Bronchial epithelial cell (primary cell): ENCODE measurements at regions not wholly inside any gene's neighbourhood (a gene's known extent, or its start where the extent isn't known, plus 50 kb on each side); places are given as distances from the start of the nearest gene placed in this dataset.

Experiments used
- DNase-seq: peaks from one replicate; pipeline ENCODE4 v3.0.0-alpha.2; 2010; ENCODE audit warnings: low read depth
- FAIRE-seq: peaks from 2 replicates; lab custom pipeline; 2011; peaks lifted over from hg19 to GRCh38; lab: Jason Lieb, UNC
- H3K27me3 ChIP-seq: 2 replicates; pipeline ENCODE4 v1.5.1; 2011; ENCODE audit warnings: low read length; ENCODE audit not compliant: control insufficient read depth, insufficient read depth
- H3K36me3 ChIP-seq: 2 replicates; pipeline ENCODE4 v1.5.1; 2011; ENCODE audit warnings: low read length; ENCODE audit not compliant: control insufficient read depth, insufficient read depth
- H3K4me3 ChIP-seq: 2 replicates; pipeline ENCODE4 v1.5.1; 2011; ENCODE audit warnings: mild to moderate bottlenecking, low read depth, low read length, control low read depth
- TF ChIP-seq, protein P1 (sequence below): IDR thresholded peaks from 2 replicates; pipeline ENCODE4 v1.5.1; 2011; ENCODE audit warnings: mild to moderate bottlenecking, moderate library complexity, low read length, control low read depth, inconsistent platforms; ENCODE audit not compliant: insufficient read depth, severe bottlenecking

DNA sequence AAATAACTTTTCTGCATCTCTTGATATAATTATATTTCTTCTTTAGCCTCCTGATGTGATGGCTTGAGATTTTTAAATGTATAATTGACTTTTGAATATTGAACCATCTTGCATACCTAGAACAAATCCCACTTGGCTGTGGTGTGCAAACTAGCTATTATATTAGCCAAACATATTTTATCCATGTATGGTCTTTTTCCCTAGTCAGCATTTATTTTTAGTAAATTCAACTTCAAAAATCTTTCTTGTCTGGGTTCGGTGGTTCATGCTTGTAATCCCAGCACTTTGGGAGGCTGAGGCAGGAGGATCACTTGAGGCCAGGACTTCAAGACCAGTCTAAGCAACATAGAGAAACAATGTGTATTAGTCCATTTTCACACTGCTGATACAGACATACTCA, 386.6 kb upstream of the VWC2 start:
- Histone ChIP-seq H3K4me3 (no peak overlapping the region), H3K36me3 (no peaks in the 10 kb centered on the region), H3K27me3 (no peaks in the 10 kb centered on the region)
- TF ChIP-seq, protein P1, sequence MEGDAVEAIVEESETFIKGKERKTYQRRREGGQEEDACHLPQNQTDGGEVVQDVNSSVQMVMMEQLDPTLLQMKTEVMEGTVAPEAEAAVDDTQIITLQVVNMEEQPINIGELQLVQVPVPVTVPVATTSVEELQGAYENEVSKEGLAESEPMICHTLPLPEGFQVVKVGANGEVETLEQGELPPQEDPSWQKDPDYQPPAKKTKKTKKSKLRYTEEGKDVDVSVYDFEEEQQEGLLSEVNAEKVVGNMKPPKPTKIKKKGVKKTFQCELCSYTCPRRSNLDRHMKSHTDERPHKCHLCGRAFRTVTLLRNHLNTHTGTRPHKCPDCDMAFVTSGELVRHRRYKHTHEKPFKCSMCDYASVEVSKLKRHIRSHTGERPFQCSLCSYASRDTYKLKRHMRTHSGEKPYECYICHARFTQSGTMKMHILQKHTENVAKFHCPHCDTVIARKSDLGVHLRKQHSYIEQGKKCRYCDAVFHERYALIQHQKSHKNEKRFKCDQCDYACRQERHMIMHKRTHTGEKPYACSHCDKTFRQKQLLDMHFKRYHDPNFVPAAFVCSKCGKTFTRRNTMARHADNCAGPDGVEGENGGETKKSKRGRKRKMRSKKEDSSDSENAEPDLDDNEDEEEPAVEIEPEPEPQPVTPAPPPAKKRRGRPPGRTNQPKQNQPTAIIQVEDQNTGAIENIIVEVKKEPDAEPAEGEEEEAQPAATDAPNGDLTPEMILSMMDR: no peak
- FAIRE-seq: no peak
- DNase-seq: no peak

DNA sequence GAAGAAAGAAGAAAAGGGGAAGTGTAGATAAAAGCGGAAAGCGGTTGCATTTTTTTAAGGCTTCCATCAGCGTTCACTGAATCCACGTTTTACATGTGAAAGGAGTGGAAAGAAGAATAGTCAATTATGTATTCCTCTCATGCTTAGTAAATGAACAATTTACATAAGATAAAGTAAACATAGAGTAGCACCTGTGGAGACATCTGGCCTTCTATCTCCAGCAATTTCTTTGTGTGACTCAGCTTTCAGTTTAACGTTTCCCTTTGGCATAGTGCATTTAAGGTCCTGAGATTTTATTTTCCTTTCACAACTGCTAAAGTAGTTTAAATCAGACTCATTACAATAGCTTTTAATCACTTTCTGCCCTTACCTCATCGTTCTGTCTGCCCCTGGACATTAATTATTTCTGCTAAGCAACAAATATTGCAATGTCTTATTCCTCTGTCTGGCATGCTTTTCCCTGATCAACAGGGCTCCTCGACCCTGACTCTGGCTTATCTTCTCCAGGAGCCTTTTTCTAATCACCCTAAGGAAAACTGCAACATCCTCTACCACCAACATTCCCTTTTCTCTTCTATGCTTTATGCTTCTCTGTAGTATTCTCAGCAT, 383.5 kb upstream of the VWC2 start:
- TF ChIP-seq, protein P1: no peak
- H3K36me3 ChIP-seq: no peaks in the 10 kb centered on the region
- DNase-seq (no peak), FAIRE-seq (no peak)
- no peak overlapping the region for H3K4me3 ChIP-seq
- H3K27me3 ChIP-seq: no peaks in the 10 kb centered on the region

DNA sequence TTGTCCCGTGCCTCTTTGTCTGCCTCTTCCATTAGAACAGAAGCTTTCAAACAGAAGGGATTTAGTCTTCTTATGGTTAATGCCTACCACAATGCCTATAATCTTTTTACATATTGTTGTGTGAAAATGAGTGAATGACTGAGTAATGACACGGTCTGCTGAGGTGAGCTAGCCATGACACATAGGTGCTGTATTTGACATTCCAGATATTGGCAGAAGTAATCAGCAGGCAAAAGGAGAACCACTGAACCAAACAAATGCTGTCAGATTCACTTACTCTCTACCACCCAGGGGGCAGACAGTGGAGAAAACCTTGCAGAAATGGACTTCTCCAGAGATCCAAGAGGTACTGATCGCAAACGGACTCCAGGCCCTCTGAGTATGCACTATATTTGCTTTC, 377.2 kb upstream of the VWC2 start:
- FAIRE-seq: no peak
- TF ChIP-seq, protein P1: no peak
- Histone ChIP-seq H3K4me3 (no peak overlapping the region), H3K36me3 (no peaks in the 10 kb centered on the region), H3K27me3 (no peaks in the 10 kb centered on the region)
- peak; percentile 38 for DNase-seq

DNA sequence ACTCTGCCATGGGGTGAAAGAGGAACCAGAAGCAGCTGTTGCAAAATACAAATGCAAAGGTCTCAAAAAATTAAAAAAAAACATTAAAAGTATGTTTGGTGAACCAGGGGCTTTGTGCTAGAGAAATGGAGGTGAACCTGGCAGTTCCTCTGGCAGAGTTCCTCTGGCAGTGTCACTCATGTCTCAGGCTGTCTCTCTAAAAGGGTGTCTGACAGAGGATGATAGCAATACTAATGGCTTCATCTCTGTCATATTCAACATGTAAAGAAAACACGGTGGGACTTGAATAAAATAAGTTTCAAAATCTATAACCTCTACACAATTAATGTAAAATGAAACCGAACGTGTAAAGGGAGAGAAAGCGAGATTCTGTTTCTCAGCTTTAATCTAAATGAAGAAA, 375.7 kb upstream of the VWC2 start:
- no peak for DNase-seq
- FAIRE-seq: no peak

DNA sequence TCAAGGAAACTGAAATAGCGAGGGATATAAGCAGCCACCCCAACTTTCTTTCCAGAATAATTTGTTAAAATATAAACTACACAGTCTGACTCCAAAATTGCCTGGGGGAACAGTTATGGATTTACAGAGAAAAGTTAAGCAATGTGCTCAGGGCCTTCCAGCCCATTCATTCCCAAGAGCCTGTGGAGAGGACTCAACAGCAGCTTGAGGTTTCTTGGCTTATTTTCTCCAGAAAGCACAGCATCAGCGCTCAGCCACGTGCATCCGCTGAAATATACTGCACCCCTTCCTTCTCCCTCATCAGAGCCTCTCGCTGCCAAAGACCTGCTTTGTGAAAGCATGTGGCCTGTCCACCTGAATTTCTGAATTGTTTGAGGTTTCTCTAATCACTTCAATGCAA, 375.2 kb upstream of the VWC2 start:
- FAIRE-seq (no peak), DNase-seq (no peak)
- no peaks in the 10 kb centered on the region for H3K36me3 ChIP-seq
- no peak overlapping the region for H3K4me3 ChIP-seq
- no peaks in the 10 kb centered on the region for H3K27me3 ChIP-seq
- TF ChIP-seq, protein P1: no peak

More for the DNA sequence above, 375.7 kb upstream of the VWC2 start:
- TF ChIP-seq, protein P1: no peak
- no peaks in the 10 kb centered on the region for H3K27me3 ChIP-seq
- no peaks in the 10 kb centered on the region for H3K36me3 ChIP-seq
- H3K4me3 ChIP-seq: no peak overlapping the region

DNA sequence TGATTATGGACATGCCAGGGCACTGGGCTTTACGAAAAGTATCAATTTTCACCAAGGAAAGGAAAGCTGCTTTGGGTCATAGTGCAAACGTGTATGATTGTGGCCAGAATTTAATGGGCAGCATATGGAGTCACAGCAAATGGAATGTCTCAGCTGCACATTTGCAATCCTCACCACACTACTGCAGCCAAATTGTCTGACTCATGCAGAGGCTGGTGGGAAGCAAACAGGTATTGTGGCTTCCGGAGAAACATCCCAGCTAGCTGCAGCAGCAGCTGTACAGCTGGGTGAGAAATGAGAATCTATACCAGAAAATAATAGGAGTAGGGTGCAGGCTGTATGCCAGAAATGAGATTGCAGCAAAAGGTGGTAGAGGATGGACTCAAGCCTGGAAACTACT, 374.7 kb upstream of the VWC2 start:
- TF ChIP-seq, protein P1: no peak
- H3K36me3 ChIP-seq: no peaks in the 10 kb centered on the region
- FAIRE-seq: peak; percentile 18
- H3K27me3 ChIP-seq: no peaks in the 10 kb centered on the region
- DNase-seq: peak; percentile 50
- no peak overlapping the region for H3K4me3 ChIP-seq
